NT2/D1 (cell line): ENCODE measurements at regions not wholly inside any gene's neighbourhood (a gene's known extent, or its start where the extent isn't known, plus 50 kb on each side); places are given as distances from the start of the nearest gene placed in this dataset.
A peak's percentile ranks its signal among the peaks of the same experiment; 100 is the strongest.

ENCODE experiments used
- DNase-seq: peaks from one replicate; pipeline ENCODE4 v3.0.0-alpha.2; 2011; ENCODE audit warnings: low read depth, low spot score
- H3K27me3 ChIP-seq: 2 replicates; pipeline ENCODE4 v1.6.0; 2011; ENCODE audit warnings: mild to moderate bottlenecking; ENCODE audit not compliant: insufficient read length, insufficient read depth
- H3K36me3 ChIP-seq: 2 replicates; pipeline ENCODE4 v1.6.1; 2011; ENCODE audit warnings: mild to moderate bottlenecking, low read length, mixed read lengths; ENCODE audit not compliant: insufficient read depth, insufficient read length
- H3K4me1 ChIP-seq: 2 replicates; pipeline ENCODE4 v1.5.1; 2011; ENCODE audit not compliant: insufficient read depth, insufficient read length
- H3K4me3 ChIP-seq: 2 replicates; pipeline ENCODE4 v1.5.1; 2011; ENCODE audit warnings: low read depth; ENCODE audit not compliant: insufficient read length
- H3K9ac ChIP-seq: 2 replicates; pipeline ENCODE4 v1.6.0; 2011; ENCODE audit warnings: low read depth; ENCODE audit not compliant: insufficient read length
- H3K9me3 ChIP-seq: 2 replicates; pipeline ENCODE4 v1.5.1; 2011; ENCODE audit warnings: mild to moderate bottlenecking, low read length; ENCODE audit not compliant: insufficient read depth
- SUZ12 ChIP-seq: IDR thresholded peaks from 2 replicates; pipeline ENCODE4 v1.6.1; 2011; ENCODE audit not compliant: insufficient read length, insufficient read depth; ENCODE audit errors: extremely low read depth
- YY1 ChIP-seq: IDR thresholded peaks from 2 replicates; pipeline ENCODE4 v1.6.1; 2011; ENCODE audit not compliant: insufficient read length, insufficient read depth
- ZNF274 ChIP-seq: IDR thresholded peaks from 2 replicates; pipeline ENCODE4 v1.6.1; 2011; ENCODE audit warnings: mild to moderate bottlenecking, low read depth, low read length

DNA sequence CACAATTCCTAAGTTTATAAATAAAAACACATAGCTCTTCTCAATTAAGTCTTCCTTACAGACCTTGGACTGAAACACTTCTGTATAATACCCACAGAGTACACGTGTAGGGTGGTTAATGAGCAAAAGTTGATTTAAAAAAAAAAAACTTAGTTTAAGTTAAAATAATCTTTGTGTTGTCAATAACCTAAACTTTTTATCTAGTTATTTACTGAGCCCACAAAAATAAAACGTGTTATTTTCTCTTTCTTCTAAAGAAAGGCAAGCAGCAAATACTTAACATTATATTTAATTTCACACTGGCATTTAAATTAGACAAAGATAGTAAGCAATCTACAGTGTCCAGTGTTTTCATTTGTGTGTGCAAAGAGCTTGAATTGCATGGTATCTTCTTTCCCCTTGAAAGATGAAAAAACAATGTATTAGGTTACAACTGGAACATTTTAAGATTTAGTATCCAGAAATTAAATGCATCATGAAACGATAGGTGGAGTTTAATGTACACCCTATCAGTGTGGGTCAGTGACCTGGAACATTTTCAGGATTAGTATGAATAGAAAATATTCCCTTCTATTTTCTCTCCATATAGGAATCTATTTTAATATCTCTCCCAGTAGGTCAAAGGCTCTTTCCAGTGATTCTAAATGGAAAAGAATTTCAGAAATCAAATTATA, 1014.8 kb downstream of the NR2F1-AS1 start:
- H3K27me3 ChIP-seq = no peaks in the 10 kb centered on the region
- H3K4me1 ChIP-seq = no peaks in the 10 kb centered on the region
- no peaks in the 10 kb centered on the region for H3K9me3 ChIP-seq
- DNase-seq = no peak
- H3K36me3 ChIP-seq = no peaks in the 10 kb centered on the region
- H3K4me3 ChIP-seq = no peak overlapping the region
- TF ChIP-seq SUZ12 (no peak), YY1 (no peak), ZNF274 (no peak)
- no peak overlapping the region for H3K9ac ChIP-seq

DNA sequence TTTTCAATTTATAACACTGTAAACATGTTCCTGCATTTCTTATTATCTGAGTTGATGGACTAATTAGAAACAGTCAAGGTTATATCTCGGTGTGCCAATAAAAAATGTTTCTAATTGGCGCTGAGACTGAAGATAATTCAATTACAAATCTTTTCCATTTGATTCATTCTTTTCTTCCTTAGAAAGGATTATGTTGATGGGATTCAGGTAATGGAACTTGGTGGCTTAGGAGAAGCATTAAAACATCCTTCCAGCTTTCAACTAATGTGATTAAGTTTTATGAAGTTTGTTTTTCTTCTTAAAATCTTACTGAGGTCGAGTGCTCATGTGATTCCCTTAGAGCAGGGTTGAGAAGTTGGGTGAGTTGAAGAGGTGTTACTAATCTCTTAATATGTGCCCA, 1015.3 kb downstream of the NR2F1-AS1 start:
- Histone ChIP-seq H3K9ac (no peak overlapping the region), H3K27me3 (no peaks in the 10 kb centered on the region), H3K36me3 (no peaks in the 10 kb centered on the region), H3K4me1 (no peaks in the 10 kb centered on the region), H3K4me3 (no peak overlapping the region), H3K9me3 (no peaks in the 10 kb centered on the region)
- no peak for DNase-seq
- TF ChIP-seq SUZ12 (no peak), ZNF274 (no peak), YY1 (no peak)

DNA sequence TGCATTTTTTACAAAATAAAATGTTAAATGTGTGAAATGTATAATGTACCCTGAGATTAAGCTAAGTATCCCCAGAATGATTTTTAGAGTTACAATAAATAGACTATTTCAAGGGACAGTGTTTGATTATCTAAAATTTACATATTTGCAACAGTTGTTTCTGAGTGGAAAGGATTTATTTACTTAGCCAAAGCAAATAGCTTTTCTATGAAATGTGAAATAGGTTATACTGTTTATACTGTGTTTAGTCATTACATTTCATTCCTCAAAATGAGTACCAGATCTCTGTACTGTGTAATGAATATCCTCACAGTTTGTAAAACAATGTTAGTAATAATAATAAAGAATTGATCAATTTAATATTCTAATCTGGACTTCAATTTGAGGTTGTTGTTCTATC, 1019.0 kb downstream of the NR2F1-AS1 start:
- H3K36me3 ChIP-seq = no peaks in the 10 kb centered on the region
- H3K9ac ChIP-seq = no peak overlapping the region
- no peaks in the 10 kb centered on the region for H3K4me1 ChIP-seq
- H3K27me3 ChIP-seq = no peaks in the 10 kb centered on the region
- TF ChIP-seq SUZ12 = no peak
- TF ChIP-seq ZNF274 = no peak
- TF ChIP-seq YY1 = no peak
- no peak overlapping the region for H3K4me3 ChIP-seq
- H3K9me3 ChIP-seq = no peaks in the 10 kb centered on the region
- DNase-seq = no peak

DNA sequence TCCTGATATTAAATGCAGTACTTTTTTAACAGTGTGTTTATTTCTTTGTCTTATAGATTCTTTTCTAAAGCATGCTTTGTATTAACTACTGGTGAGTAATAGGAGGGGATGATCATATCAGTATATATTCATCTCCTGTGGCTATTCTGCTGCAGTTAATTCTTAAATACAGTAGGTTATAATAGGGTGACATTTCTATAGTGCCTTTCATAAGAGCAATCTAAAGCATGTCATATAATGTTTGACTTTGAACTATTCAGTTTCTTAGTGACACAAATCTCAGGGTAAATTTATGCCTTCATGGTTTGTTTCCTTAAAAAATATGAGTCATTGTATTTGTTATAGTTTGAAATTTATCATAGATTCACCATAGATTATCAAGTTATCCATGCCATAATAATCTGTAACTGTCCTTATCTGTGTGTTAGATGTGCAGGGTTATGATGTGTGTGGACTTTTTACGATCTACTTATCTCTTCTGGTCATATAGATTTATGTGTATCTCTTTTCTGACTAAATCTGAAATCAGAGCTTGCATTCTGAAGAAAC, 1019.5 kb downstream of the NR2F1-AS1 start:
- Histone ChIP-seq H3K9me3 (no peaks in the 10 kb centered on the region), H3K9ac (no peak overlapping the region), H3K4me1 (no peaks in the 10 kb centered on the region), H3K27me3 (no peaks in the 10 kb centered on the region), H3K4me3 (no peak overlapping the region), H3K36me3 (no peaks in the 10 kb centered on the region)
- TF ChIP-seq ZNF274 (no peak), YY1 (no peak), SUZ12 (no peak)
- no peak for DNase-seq

DNA sequence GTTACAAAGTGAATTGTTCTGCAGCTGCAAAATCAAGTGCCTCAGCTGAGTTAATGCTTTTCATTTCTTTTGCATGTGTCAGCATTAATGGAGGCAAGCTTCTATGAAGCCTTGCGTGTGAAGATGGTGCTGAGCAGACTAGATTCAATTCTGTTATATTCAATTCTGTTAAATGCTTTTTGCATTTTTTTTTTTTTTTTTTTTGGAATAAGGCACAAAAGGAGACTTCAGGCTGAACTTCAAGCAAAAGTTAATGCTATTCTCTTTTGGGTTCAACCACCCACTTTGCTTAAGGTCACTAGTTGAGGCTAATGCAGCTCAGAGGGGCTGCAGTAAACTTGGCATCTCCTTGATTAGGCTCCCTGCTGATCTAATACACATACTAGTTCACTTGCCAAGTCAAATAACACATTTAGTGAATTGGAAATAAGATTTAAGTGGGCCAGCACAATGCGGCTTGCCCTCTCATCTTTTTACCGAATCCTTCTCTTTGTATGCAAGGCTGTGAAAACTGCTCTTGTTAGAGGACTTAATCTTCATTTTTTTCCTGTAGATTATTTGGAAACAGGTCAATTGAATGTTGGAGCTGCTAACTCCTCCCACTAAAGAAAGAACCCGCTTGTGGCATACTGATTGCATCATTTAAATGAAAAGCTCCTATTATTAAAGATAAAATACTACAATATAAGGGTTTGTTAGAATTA, 1020.2 kb downstream of the NR2F1-AS1 start:
- Histone ChIP-seq H3K4me3 (no peak overlapping the region), H3K9me3 (no peaks in the 10 kb centered on the region), H3K27me3 (no peaks in the 10 kb centered on the region), H3K9ac (no peak overlapping the region), H3K4me1 (no peaks in the 10 kb centered on the region), H3K36me3 (no peaks in the 10 kb centered on the region)
- peak; percentile 0 for DNase-seq
- TF ChIP-seq SUZ12 = no peak
- no peak for TF ChIP-seq ZNF274
- no peak for TF ChIP-seq YY1

DNA sequence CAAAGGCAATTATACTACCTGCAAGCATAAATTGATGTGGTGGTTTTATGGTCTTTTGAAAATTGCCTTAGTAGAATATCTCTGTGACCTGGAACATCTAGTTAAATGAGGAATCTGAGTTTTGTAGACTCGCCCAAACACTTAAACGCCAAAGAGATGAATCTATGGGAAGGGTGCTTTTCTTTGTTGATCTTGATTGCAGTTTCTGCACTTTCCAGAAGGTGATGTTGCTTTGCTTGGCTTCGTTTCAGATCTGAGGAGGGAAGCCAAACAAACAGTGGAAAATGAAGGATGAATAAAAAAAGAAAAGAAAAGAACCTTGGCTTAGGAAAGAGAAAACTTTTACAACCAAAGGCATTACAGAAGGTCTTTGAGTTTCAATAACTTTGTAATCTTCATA, 1021.2 kb downstream of the NR2F1-AS1 start:
- TF ChIP-seq SUZ12 = no peak
- TF ChIP-seq ZNF274 = no peak
- no peak for TF ChIP-seq YY1
- Histone ChIP-seq H3K36me3 (no peaks in the 10 kb centered on the region), H3K27me3 (no peaks in the 10 kb centered on the region), H3K4me1 (no peaks in the 10 kb centered on the region), H3K9ac (no peak overlapping the region), H3K4me3 (no peak overlapping the region), H3K9me3 (no peaks in the 10 kb centered on the region)
- DNase-seq = no peak

DNA sequence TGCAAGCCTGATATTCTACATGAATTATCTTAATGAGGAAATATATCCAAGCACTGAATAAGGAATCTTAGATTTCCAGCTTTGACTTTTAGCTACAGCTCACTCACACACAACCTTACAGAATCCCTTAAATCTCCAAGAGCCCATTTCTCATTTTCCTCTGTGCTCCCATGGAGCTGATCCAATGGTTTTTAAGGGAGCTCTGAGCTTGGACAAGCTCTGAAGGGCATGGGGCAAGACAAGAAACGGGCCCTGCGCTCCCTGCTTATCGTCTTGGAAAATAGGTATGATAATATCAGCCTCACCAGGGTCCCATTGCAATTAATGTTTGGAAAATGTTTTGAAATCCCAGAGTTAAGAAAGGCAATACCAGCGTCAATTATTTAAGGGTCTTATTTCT, 1021.7 kb downstream of the NR2F1-AS1 start:
- H3K4me3 ChIP-seq = no peak overlapping the region
- no peak overlapping the region for H3K9ac ChIP-seq
- H3K36me3 ChIP-seq = no peaks in the 10 kb centered on the region
- TF ChIP-seq ZNF274 = no peak
- TF ChIP-seq YY1 = no peak
- TF ChIP-seq SUZ12 = no peak
- no peaks in the 10 kb centered on the region for H3K4me1 ChIP-seq
- no peaks in the 10 kb centered on the region for H3K27me3 ChIP-seq
- DNase-seq = no peak
- no peaks in the 10 kb centered on the region for H3K9me3 ChIP-seq
